ENCODE measurements at regions not wholly inside any gene's neighbourhood (a gene's known extent, or its start where the extent isn't known, plus 50 kb on each side); places are given as distances from the start of the nearest gene placed in this dataset.
"Not testable (repeated sequence)": the region's sequence is repeated elsewhere in the genome, so short reads cannot be mapped to it uniquely, and the experiment has no call there.

GRCh38 chr4:128542047-128542446 lies 254.4 kb upstream of the PGRMC2 start:
- Mint-ChIP-seq H3K4me1 (no peaks in the 10 kb centered on the region), H3K27ac (no peak overlapping the region), H3K4me3 (no peak overlapping the region), H3K9me3 (no peaks in the 10 kb centered on the region), H3K36me3 (ENCODE audit: low read depth) (no peaks in the 10 kb centered on the region), H3K27me3 (peaks cover 11% of the 10 kb centered on the region)
- no peak for DNase-seq
- CTCF ChIA-PET: no interaction called here
- POLR2A ChIA-PET: no interaction called here
- TF ChIP-seq, protein P1, sequence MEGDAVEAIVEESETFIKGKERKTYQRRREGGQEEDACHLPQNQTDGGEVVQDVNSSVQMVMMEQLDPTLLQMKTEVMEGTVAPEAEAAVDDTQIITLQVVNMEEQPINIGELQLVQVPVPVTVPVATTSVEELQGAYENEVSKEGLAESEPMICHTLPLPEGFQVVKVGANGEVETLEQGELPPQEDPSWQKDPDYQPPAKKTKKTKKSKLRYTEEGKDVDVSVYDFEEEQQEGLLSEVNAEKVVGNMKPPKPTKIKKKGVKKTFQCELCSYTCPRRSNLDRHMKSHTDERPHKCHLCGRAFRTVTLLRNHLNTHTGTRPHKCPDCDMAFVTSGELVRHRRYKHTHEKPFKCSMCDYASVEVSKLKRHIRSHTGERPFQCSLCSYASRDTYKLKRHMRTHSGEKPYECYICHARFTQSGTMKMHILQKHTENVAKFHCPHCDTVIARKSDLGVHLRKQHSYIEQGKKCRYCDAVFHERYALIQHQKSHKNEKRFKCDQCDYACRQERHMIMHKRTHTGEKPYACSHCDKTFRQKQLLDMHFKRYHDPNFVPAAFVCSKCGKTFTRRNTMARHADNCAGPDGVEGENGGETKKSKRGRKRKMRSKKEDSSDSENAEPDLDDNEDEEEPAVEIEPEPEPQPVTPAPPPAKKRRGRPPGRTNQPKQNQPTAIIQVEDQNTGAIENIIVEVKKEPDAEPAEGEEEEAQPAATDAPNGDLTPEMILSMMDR (IDR thresholded peaks at IDR 0.05): no peak
- ATAC-seq (ENCODE audit: low read depth): no peak
- intact Hi-C loops (cut with micrococcal nuclease): no loop called here

DNA sequence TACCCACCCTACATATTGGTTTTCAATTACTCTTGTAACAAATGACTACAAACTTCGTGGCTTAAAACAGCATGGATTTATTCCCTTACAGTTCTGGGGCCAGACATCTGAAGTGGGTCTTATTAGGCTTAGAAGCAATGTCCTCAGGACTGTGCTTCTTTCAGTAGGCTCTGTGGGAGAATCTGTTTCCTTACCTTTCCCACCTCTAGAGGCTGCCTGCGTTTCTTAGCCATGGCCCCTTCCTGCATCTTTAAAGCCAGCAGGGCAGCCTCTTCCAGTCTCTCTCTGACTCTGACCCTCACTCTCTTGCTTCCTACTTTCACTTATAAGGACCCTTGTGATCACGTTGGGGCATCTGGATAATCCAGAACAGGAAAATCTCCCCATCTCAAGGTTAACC lies 252.5 kb upstream of the PGRMC2 start:
- Mint-ChIP-seq H3K4me3 (no peak overlapping the region), H3K36me3 (ENCODE audit: low read depth) (no peaks in the 10 kb centered on the region), H3K27ac (no peak overlapping the region), H3K9me3 (peaks cover 3% of the 10 kb centered on the region), H3K27me3 (peaks cover 10% of the 10 kb centered on the region), H3K4me1 (no peaks in the 10 kb centered on the region)
- ChIA-PET POLR2A (no interaction called here), CTCF (no interaction called here)
- intact Hi-C loops (cut with micrococcal nuclease): no loop called here
- TF ChIP-seq, protein P1 (IDR thresholded peaks at IDR 0.05): no peak
- ATAC-seq (ENCODE audit: low read depth) (no peak), DNase-seq (no peak)

- TF ChIP-seq, protein P1 (IDR thresholded peaks at IDR 0.05): no peak
- intact Hi-C loops (cut with micrococcal nuclease): no loop called here
- Mint-ChIP-seq H3K9me3 (peaks cover 3% of the 10 kb centered on the region), H3K4me1 (no peaks in the 10 kb centered on the region), H3K27me3 (peaks cover 10% of the 10 kb centered on the region), H3K36me3 (ENCODE audit: low read depth) (no peaks in the 10 kb centered on the region), H3K27ac (no peak overlapping the region), H3K4me3 (no peak overlapping the region)
- DNase-seq (no peak), ATAC-seq (ENCODE audit: low read depth) (no peak)
- ChIA-PET CTCF (no interaction called here), POLR2A (no interaction called here)
These were observed 250.7 kb upstream of the PGRMC2 start for GRCh38 chr4:128538111-128538882.

GRCh38 chr4:128536746-128537145 lies 249.1 kb upstream of the PGRMC2 start:
- CTCF ChIA-PET: no interaction called here
- no peaks in the 10 kb centered on the region for H3K36me3 Mint-ChIP-seq (ENCODE audit: low read depth)
- no peak for DNase-seq
- no peak overlapping the region for H3K4me3 Mint-ChIP-seq
- ATAC-seq (ENCODE audit: low read depth): no peak
- POLR2A ChIA-PET: no interaction called here
- H3K27me3 Mint-ChIP-seq: peaks cover 10% of the 10 kb centered on the region
- intact Hi-C loops (cut with micrococcal nuclease): no loop called here
- H3K4me1 Mint-ChIP-seq: no peaks in the 10 kb centered on the region
- no peak overlapping the region for H3K27ac Mint-ChIP-seq
- TF ChIP-seq, protein P1 (IDR thresholded peaks at IDR 0.05): no peak
- peaks cover 3% of the 10 kb centered on the region for H3K9me3 Mint-ChIP-seq

DNA sequence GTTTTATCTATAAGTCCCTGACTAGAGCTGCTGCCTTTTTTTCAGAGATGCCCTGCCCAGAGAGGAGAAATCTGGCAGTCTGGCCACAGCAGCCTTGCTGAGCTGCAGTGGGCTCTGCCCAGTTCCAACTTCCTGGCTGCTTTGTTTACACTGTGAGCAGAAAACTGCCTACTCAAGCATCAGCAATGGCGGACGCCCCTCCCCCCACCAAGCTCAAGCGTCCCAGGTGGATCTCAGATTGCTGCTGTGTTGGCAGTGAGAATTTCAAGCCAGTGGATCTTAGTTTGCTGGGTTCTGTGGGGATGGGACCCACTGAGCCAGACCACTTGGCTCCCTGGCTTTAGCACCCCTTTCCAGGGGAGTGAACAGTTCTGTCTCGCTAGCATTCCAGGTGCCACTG lies 247.9 kb upstream of the PGRMC2 start:
- POLR2A ChIA-PET; ATAC-seq (ENCODE audit: low read depth); CTCF ChIA-PET; H3K4me1 Mint-ChIP-seq; H3K27ac Mint-ChIP-seq; H3K36me3 Mint-ChIP-seq (ENCODE audit: low read depth); intact Hi-C loops (cut with micrococcal nuclease); H3K4me3 Mint-ChIP-seq; H3K9me3 Mint-ChIP-seq; DNase-seq: not testable (repeated sequence)
- H3K27me3 Mint-ChIP-seq: peaks cover 10% of the 10 kb centered on the region

All from activated B cell treated with CpG ODN at 0.5 μM for 24 hours (primary cell).